IMR-90 (cell line): ENCODE measurements at regions not wholly inside any gene's neighbourhood (a gene's known extent, or its start where the extent isn't known, plus 50 kb on each side); places are given as distances from the start of the nearest gene placed in this dataset.

ENCODE experiments used
- ATAC-seq: fragments of 200-7000 bp; cut with Tn5 transposase; 2 replicates; pipeline ENCODE4 v1.9.1; 2020; ENCODE audit warnings: low read depth, mild to moderate bottlenecking, moderate library complexity
- BruUV-seq: library from RNA; stranded (reverse); fragments of 400-500 nt; replicated peaks from 2 replicates; lab custom pipeline; 2021; lab: Mats Ljungman, UMichigan
- CTCF ChIA-PET: fragments of 300-600 bp; formaldehyde crosslinking; extraction: SDS; loops from one replicate; lab custom pipeline; 2021; ENCODE audit warnings: antibody characterized with exemption; lab: Yijun Ruan, JAX
- POLR2A ChIA-PET: fragments of 300-600 bp; sonication (Branson Sonifier 250); formaldehyde crosslinking; loops from one replicate; lab custom pipeline; 2022; ENCODE audit warnings: antibody characterized with exemption; ENCODE audit not compliant: unreplicated experiment; lab: Charles Lee
- DNase-seq: peaks from one replicate; pipeline ENCODE4 v3.0.0; 2013
- H2AFZ ChIP-seq: replicated peaks from 2 replicates; pipeline ENCODE3; 2013; ENCODE audit warnings: low read length, mild to moderate bottlenecking; ENCODE audit not compliant: poor library complexity
- H2AK5ac ChIP-seq: 2 replicates; pipeline ENCODE4 v1.6.1; 2013; ENCODE audit warnings: low read depth, low read length, inconsistent platforms
- H2AK9ac ChIP-seq: replicated peaks from 2 replicates; pipeline ENCODE3; 2013; ENCODE audit warnings: mild to moderate bottlenecking, low read depth, low read length, moderate library complexity; ENCODE audit not compliant: poor library complexity
- H2BK120ac ChIP-seq: 2 replicates; pipeline ENCODE4 v1.6.1; 2013; ENCODE audit warnings: low read depth, low read length, inconsistent platforms
- H2BK15ac ChIP-seq: 3 replicates; pipeline ENCODE4 v1.6.1; 2013; ENCODE audit warnings: low read depth, low read length, inconsistent platforms
- H2BK20ac ChIP-seq: 2 replicates; pipeline ENCODE4 v1.6.1; 2013; ENCODE audit warnings: low read depth, mild to moderate bottlenecking, inconsistent platforms, low read length, moderate library complexity
- H2BK5ac ChIP-seq: 2 replicates; pipeline ENCODE4 v1.6.1; 2013; ENCODE audit warnings: mild to moderate bottlenecking, low read depth, low read length, inconsistent platforms; ENCODE audit not compliant: poor library complexity, severe bottlenecking
- H3K14ac ChIP-seq: replicated peaks from 2 replicates; pipeline ENCODE4 v1.6.1; 2013; ENCODE audit warnings: low read depth, low read length, inconsistent platforms
- H3K18ac ChIP-seq: 2 replicates; pipeline ENCODE4 v1.6.1; 2013; ENCODE audit warnings: low read depth, low read length, control low read depth
- H3K23ac ChIP-seq: 2 replicates; pipeline ENCODE4 v1.6.1; 2013; ENCODE audit warnings: low read depth, low read length, inconsistent platforms
- H3K27ac ChIP-seq: 2 replicates; pipeline ENCODE4 v1.5.1; 2013; ENCODE audit warnings: mild to moderate bottlenecking, control low read depth, low read length; ENCODE audit not compliant: insufficient read depth
- H3K27me3 ChIP-seq: 2 replicates; pipeline ENCODE4 v1.6.1; 2013; ENCODE audit warnings: low read length; ENCODE audit not compliant: control insufficient read depth, insufficient read depth
- H3K36me3 ChIP-seq: 2 replicates; pipeline ENCODE4 v1.6.1; 2013; ENCODE audit warnings: low read length, mixed read lengths; ENCODE audit not compliant: control insufficient read depth, insufficient read depth
- H3K4ac ChIP-seq: 2 replicates; pipeline ENCODE4 v1.6.1; 2013; ENCODE audit warnings: low read depth, low read length, inconsistent platforms
- H3K4me1 ChIP-seq: 2 replicates; pipeline ENCODE4 v1.6.1; 2013; ENCODE audit warnings: low read length, mixed read lengths; ENCODE audit not compliant: control insufficient read depth, insufficient read depth
- H3K4me2 ChIP-seq: 2 replicates; pipeline ENCODE4 v1.6.1; 2013; ENCODE audit warnings: low read depth, mild to moderate bottlenecking, control low read depth, low read length, moderate library complexity
- H3K4me3 ChIP-seq: 2 replicates; pipeline ENCODE4 v1.5.1; 2013; ENCODE audit warnings: low read depth, mild to moderate bottlenecking, control low read depth, low read length, moderate library complexity; ENCODE audit not compliant: insufficient read depth
- H3K56ac ChIP-seq: 2 replicates; pipeline ENCODE4 v1.6.1; 2013; ENCODE audit warnings: low read length, inconsistent platforms; ENCODE audit not compliant: insufficient read depth; ENCODE audit errors: extremely low read depth
- H3K79me1 ChIP-seq, 2 experiments: 2 replicates each; pipeline ENCODE4 v1.6.1; 2013; ENCODE audit warnings: low read length in 2 of 2, inconsistent platforms in 1 of 2, low read depth in 1 of 2
- H3K9ac ChIP-seq: 2 replicates; pipeline ENCODE4 v1.6.1; 2013; ENCODE audit warnings: low read depth, low read length, control low read depth
- H3K9me1 ChIP-seq: 2 replicates; pipeline ENCODE4 v1.6.1; 2013; ENCODE audit warnings: low read length, inconsistent platforms; ENCODE audit not compliant: insufficient read depth
- H3K9me3 ChIP-seq: 2 replicates; pipeline ENCODE4 v1.6.1; 2013; ENCODE audit warnings: low read length; ENCODE audit not compliant: control insufficient read depth, insufficient read depth
- H4K20me1 ChIP-seq: 2 replicates; pipeline ENCODE4 v1.6.1; 2013; ENCODE audit warnings: low read length, inconsistent platforms; ENCODE audit not compliant: insufficient read depth
- H4K5ac ChIP-seq: 2 replicates; pipeline ENCODE4 v1.6.1; 2013; ENCODE audit warnings: mild to moderate bottlenecking, low read depth, low read length, control low read depth
- H4K8ac ChIP-seq, 2 experiments: 2 replicates each; pipeline ENCODE4 v1.6.1; 2013; ENCODE audit warnings: low read depth in 2 of 2, low read length in 2 of 2, control low read depth in 1 of 2, inconsistent platforms in 1 of 2
- H4K91ac ChIP-seq: 2 replicates; pipeline ENCODE4 v1.6.1; 2013; ENCODE audit warnings: low read depth, low read length, inconsistent platforms; ENCODE audit not compliant: insufficient read depth
- BHLHE40 ChIP-seq: fragments of 150-350 bp; IDR thresholded peaks from 2 replicates; pipeline ENCODE4 v1.6.1; 2016; ENCODE audit warnings: mild to moderate bottlenecking, low read depth, low read length
- MAZ ChIP-seq: IDR thresholded peaks from 2 replicates; pipeline ENCODE4 v1.6.1; 2012; ENCODE audit warnings: low read depth, mild to moderate bottlenecking, low read length, improper control_type of control experiment, moderate library complexity, borderline replicate concordance
- NFE2L2 ChIP-seq: fragments of 150-350 bp; IDR thresholded peaks from 2 replicates; pipeline ENCODE4 v1.6.1; 2016; ENCODE audit warnings: low read depth, mild to moderate bottlenecking, low read length
- POLR2A ChIP-seq: IDR thresholded peaks from 2 replicates; pipeline ENCODE4 v1.6.1; 2012; ENCODE audit warnings: mild to moderate bottlenecking, low read depth, low read length
- WGBS, 2 experiments: methylation state at CpG; one replicate each; pipeline versions ENCODE4 v1.1.5 to v1.1.7; 2013; ENCODE audit warnings: missing lambda C conversion rate in 2 of 2; ENCODE audit not compliant: insufficient read length in 1 of 2; ENCODE audit errors: extremely low coverage in 2 of 2; 5-methylcytosine and 5-hydroxymethylcytosine counted together
- dilution Hi-C: fragments of 300-500 bp; cut with HindIII; formaldehyde crosslinking; loops from one replicate; pipeline ENCODE4 v1.14.3; 2018; ENCODE audit warnings: low sequenced_read_pairs; ENCODE audit not compliant: unreplicated experiment
- in situ Hi-C: fragments of 300-500 bp; cut with MboI; formaldehyde crosslinking; loops from 3 replicates; pipeline ENCODE4 v1.14.3; 2019; ENCODE audit warnings: low sequenced_read_pairs, inconsistent platforms, mixed read lengths
- intact Hi-C: fragments of 100-400 bp; cut with micrococcal nuclease; formaldehyde crosslinking; loops from 2 replicates; pipeline ENCODE4 v1.10.0; 2022

DNA sequence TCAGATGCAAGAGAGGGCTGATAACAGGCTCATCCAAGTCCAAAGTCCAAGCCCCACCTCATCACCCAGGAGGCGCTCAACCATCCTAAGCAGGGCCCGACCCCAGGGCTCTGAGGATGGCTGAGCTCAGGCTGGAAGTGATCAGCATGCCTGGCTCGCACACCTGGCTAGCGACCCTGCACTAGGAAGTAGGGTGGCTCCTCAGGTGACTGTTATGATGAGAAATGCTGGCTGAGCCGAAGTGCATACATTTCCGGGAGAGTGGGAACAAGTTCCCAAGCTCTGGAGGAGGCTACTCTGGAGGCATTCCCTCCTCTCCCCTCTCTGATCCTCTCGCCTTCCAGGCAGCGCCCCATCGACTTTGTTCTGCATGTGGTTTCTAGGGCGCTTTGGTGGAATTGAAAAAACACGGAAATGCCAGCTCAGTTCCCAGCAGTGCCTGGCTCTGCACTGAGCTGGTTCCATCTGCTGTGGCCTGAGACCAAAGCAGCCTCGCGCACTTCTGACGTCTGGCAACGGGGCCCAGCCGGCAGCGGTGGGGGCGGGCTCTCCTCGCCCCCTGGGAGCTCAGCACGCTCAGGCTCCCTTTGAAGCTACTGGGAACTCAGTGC, 130.3 kb downstream of the IRF8 start:
- Histone ChIP-seq H3K9me3 (peaks cover 16% of the 10 kb centered on the region), H3K9ac (no peak overlapping the region), H4K8ac (no peak overlapping the region), H3K4ac (no peak overlapping the region), H2BK20ac (no peak overlapping the region), H3K4me2 (no peak overlapping the region), H3K4me3 (no peak overlapping the region), H2BK5ac (no peak overlapping the region), H3K4me1 (peaks cover 9% of the 10 kb centered on the region; the same call in 1 of the 2 replicates), H3K79me1 (no peaks in the 10 kb centered on the region), H4K20me1 (no peaks in the 10 kb centered on the region), H3K14ac (no peak overlapping the region), H3K56ac (no peak overlapping the region), H3K27ac (no peak overlapping the region), H3K18ac (no peak overlapping the region; the same call in 1 of the 2 replicates), H2AK9ac (no peak overlapping the region), H2BK120ac (no peak overlapping the region), H3K23ac (no peak overlapping the region), H4K5ac (no peak overlapping the region; the same call in 1 of the 2 replicates), H3K27me3 (peaks cover 62% of the 10 kb centered on the region), H3K9me1 (no peaks in the 10 kb centered on the region), H2BK15ac (no peak overlapping the region), H2AFZ (peak overlapping the region; percentile 65), H4K91ac (no peak overlapping the region), H3K36me3 (no peaks in the 10 kb centered on the region), H2AK5ac (no peak overlapping the region)
- 3% methylated on average over 8 of the region's 20 CpGs; no CpG with 5 or more reads in 1 of the 2 experiments for WGBS, 2 experiments
- dilution Hi-C loops (no loop called here), in situ Hi-C loops (no loop called here), intact Hi-C loops (no loop called here)
- DNase-seq (peak; percentile 68), ATAC-seq (peak; percentile 77)
- CTCF ChIA-PET, result interaction anchor here (0.7 to 1.7 kb wide), 2 partner anchors 13 kb away, joined by 3 to 5 read pairs; no protein-coding TSS in a partner anchor
- BruUV-seq, result no TSS peak
- POLR2A ChIA-PET, result no interaction called here
- TF ChIP-seq POLR2A (no peak), BHLHE40 (no peak), NFE2L2 (no peak), MAZ (peak; percentile 41; the same call in 1 of the 2 replicates)
